K562 (cell line): ENCODE measurements at regions not wholly inside any gene's neighbourhood (a gene's known extent, or its start where the extent isn't known, plus 50 kb on each side); places are given as distances from the start of the nearest gene placed in this dataset.

Source experiments
- ATAC-seq: fragments of 200-7000 bp; cut with Tn5 transposase; 3 replicates; pipeline ENCODE4 v1.9.1; 2020; ENCODE audit warnings: moderate library complexity
- BruUV-seq: library from RNA; stranded (reverse); fragments of 400-500 nt; replicated peaks from 2 replicates; lab custom pipeline; 2021; lab: Mats Ljungman, UMichigan
- CTCF ChIA-PET: fragments of 300-600 bp; formaldehyde crosslinking; extraction: SDS; loops from one replicate; lab custom pipeline; 2021; ENCODE audit warnings: low intra/inter-chr PET ratio; lab: Yijun Ruan, JAX
- POLR2A ChIA-PET: fragments of 300-600, 350-650 bp; sonication (Branson Sonifier 250); formaldehyde crosslinking; extraction: SDS; loops from one replicate; lab custom pipeline; 2021; ENCODE audit warnings: antibody characterized with exemption, inconsistent platforms; lab: Yijun Ruan, JAX
- DNase-seq, 4 experiments: peaks; one replicate each; pipeline versions ENCODE4 v3.0.0 to v3.0.0-alpha.2; 2011 to 2018; ENCODE audit warnings: low spot score in 3 of 4, mixed read lengths in 3 of 4; ENCODE audit errors: extremely low read depth in 1 of 4
- FAIRE-seq: peaks from 2 replicates; lab custom pipeline; 2011; peaks lifted over from hg19 to GRCh38; lab: Jason Lieb, UNC
- H2AFZ ChIP-seq: 2 replicates; pipeline ENCODE4 v1.6.0; 2011; ENCODE audit warnings: low read depth, low read length, control low read depth, inconsistent platforms
- H3K27ac ChIP-seq: fragments of 200-600 bp; 3 replicates; pipeline ENCODE4 v1.8.0; 2011; ENCODE audit warnings: low read depth, mild to moderate bottlenecking, control low read depth, inconsistent platforms, low read length, moderate library complexity, mixed read lengths; ENCODE audit errors: extremely low read depth
- H3K27me3 ChIP-seq, 2 experiments: fragments of 300-600 bp in 1 of 2; 2 replicates in 1 of 2; 3 replicates in 1 of 2; pipeline versions ENCODE4 v1.6.0 to v1.8.0; 2011; ENCODE audit warnings: inconsistent platforms in 2 of 2, low read length in 2 of 2, mild to moderate bottlenecking in 1 of 2, mixed read lengths in 1 of 2, moderate library complexity in 1 of 2; ENCODE audit not compliant: control insufficient read depth in 2 of 2, insufficient read depth in 2 of 2
- H3K36me3 ChIP-seq: fragments of 300-600 bp; 3 replicates; pipeline ENCODE4 v1.8.0; 2011; ENCODE audit warnings: mild to moderate bottlenecking, low read length, inconsistent platforms; ENCODE audit not compliant: control insufficient read depth, insufficient read depth
- H3K4me1 ChIP-seq, 2 experiments: fragments of 200-600 bp in 1 of 2; replicated peaks in 1 of 2; 2 replicates in 1 of 2; 3 replicates in 1 of 2; pipeline versions ENCODE4 v1.5.1 to v1.8.0; 2011; ENCODE audit warnings: inconsistent platforms in 2 of 2, low read length in 2 of 2, mild to moderate bottlenecking in 1 of 2, mixed read lengths in 1 of 2, moderate library complexity in 1 of 2; ENCODE audit not compliant: control insufficient read depth in 2 of 2, insufficient read depth in 2 of 2
- H3K4me2 ChIP-seq: 2 replicates; pipeline ENCODE4 v1.6.1; 2011; ENCODE audit warnings: low read length, control low read depth, inconsistent platforms, mixed read lengths; ENCODE audit not compliant: insufficient read depth
- H3K4me3 ChIP-seq: fragments of 200-600 bp; sonication (generic), shearing (Covaris generic); 2 replicates; pipeline ENCODE4 v1.5.1; 2016; ENCODE audit warnings: control low read depth, inconsistent platforms
- H3K79me2 ChIP-seq: fragments of 200-600 bp; 3 replicates; pipeline ENCODE4 v1.8.0; 2011; ENCODE audit warnings: low read length, inconsistent platforms; ENCODE audit not compliant: control insufficient read depth, insufficient read depth
- H3K9ac ChIP-seq, 2 experiments: 2 replicates each; pipeline versions ENCODE4 v1.6.0 to v1.6.1; 2011; ENCODE audit warnings: low read depth in 2 of 2, low read length in 2 of 2, control low read depth in 1 of 2, inconsistent platforms in 1 of 2, mild to moderate bottlenecking in 1 of 2, mixed read lengths in 1 of 2; ENCODE audit not compliant: insufficient read depth in 1 of 2
- H3K9me1 ChIP-seq: one replicate; pipeline ENCODE4 v1.6.0; 2011; ENCODE audit warnings: inconsistent platforms, mild to moderate bottlenecking, low read length, moderate library complexity; ENCODE audit not compliant: control insufficient read depth, insufficient read depth
- H3K9me3 ChIP-seq: replicated peaks from 2 replicates; pipeline ENCODE4 v1.5.1; 2011; ENCODE audit warnings: low read depth, low read length, inconsistent platforms; ENCODE audit not compliant: control insufficient read depth, insufficient read depth
- H4K20me1 ChIP-seq: replicated peaks from 2 replicates; pipeline ENCODE4 v1.6.1; 2011; ENCODE audit warnings: low read length, inconsistent platforms, mixed read lengths; ENCODE audit not compliant: control insufficient read depth, insufficient read depth
- BRD9 ChIP-seq: fragments of 450-650 bp; IDR thresholded peaks from 2 replicates; pipeline ENCODE4 v1.6.1; 2018; ENCODE audit warnings: low read depth; ENCODE audit not compliant: partially characterized antibody
- CHD7 ChIP-seq: fragments of 200-600 bp; sonication (generic); IDR thresholded peaks from one replicate; pipeline ENCODE4 v1.6.1; 2012; ENCODE audit warnings: mild to moderate bottlenecking, low read depth, low read length, inconsistent platforms
- E2F3 ChIP-seq: fragments of 250-450 bp; sonication (Bioruptor Pico); IDR thresholded peaks from 2 replicates; pipeline ENCODE4 v1.4.0; 2020; ENCODE audit warnings: mild to moderate bottlenecking
- FOXK1 ChIP-seq: sonication (generic); formaldehyde crosslinking; IDR thresholded peaks from 2 replicates; pipeline ENCODE4 v1.8.0; 2022; ENCODE audit warnings: missing genetic modification reagents, mild to moderate bottlenecking, borderline replicate concordance
- FOXK2 ChIP-seq, 2 experiments: fragments of 450-650 bp; IDR thresholded peaks in 1 of 2; conservative IDR thresholded peaks in 1 of 2; 2 replicates each; pipeline ENCODE4 v1.6.1; 2016; ENCODE audit warnings: low read depth in 2 of 2, mild to moderate bottlenecking in 1 of 2
- GATA2 ChIP-seq: sonication (generic); formaldehyde crosslinking; IDR thresholded peaks from 2 replicates; pipeline ENCODE4 v1.4.0; 2020; ENCODE audit warnings: mild to moderate bottlenecking, missing genetic modification reagents
- POLR2AphosphoS2 ChIP-seq: IDR thresholded peaks from 2 replicates; pipeline ENCODE4 v1.6.1; 2012; ENCODE audit warnings: low read length, improper control_type of control experiment
- SAP30 ChIP-seq: fragments of 200-600 bp; sonication (generic); IDR thresholded peaks from 2 replicates; pipeline ENCODE4 v1.6.1; 2012; ENCODE audit warnings: borderline replicate concordance, low read depth, mild to moderate bottlenecking, moderate library complexity, low read length, control low read depth, inconsistent platforms; ENCODE audit not compliant: insufficient read depth, poor library complexity, severe bottlenecking
- ZC3H8 ChIP-seq: fragments of 450-650 bp; IDR thresholded peaks from 2 replicates; pipeline ENCODE4 v1.6.1; 2017
- ZNF197 ChIP-seq: fragments of 200-800 bp; sonication (Bioruptor generic); IDR thresholded peaks from 2 replicates; pipeline ENCODE4 v1.6.1; 2016; ENCODE audit warnings: low read depth, missing genetic modification characterization, missing compliant biosample characterization
- ZNF24 ChIP-seq: fragments of 450-650 bp; IDR thresholded peaks from 2 replicates; pipeline ENCODE4 v1.6.1; 2016
- ZNF444 ChIP-seq: fragments of 250-450 bp; sonication (Bioruptor Pico); IDR thresholded peaks from 2 replicates; pipeline ENCODE4 v1.4.0; 2020; ENCODE audit warnings: mild to moderate bottlenecking, moderate library complexity
- ZNF584 ChIP-seq: fragments of 200-800 bp; sonication (Bioruptor generic); IDR thresholded peaks from 2 replicates; pipeline ENCODE4 v1.6.1; 2016; ENCODE audit warnings: low read depth, mild to moderate bottlenecking, missing genetic modification characterization, missing compliant biosample characterization
- ZNF830 ChIP-seq: fragments of 250-450 bp; sonication (Bioruptor Pico); IDR thresholded peaks from 2 replicates; pipeline ENCODE4 v1.5.0; 2021; ENCODE audit warnings: mild to moderate bottlenecking
- WGBS: fragments of 100-300 bp; shearing (Covaris generic); methylation state at CpG from one replicate; pipeline ENCODE4 v1.1.6; 2016; ENCODE audit warnings: low coverage, mixed read lengths; ENCODE audit not compliant: insufficient coverage; ENCODE audit errors: missing lambda C conversion rate; 5-methylcytosine and 5-hydroxymethylcytosine counted together
- in situ Hi-C: fragments of 300-500 bp; cut with MboI; formaldehyde crosslinking; loops from 4 replicates; pipeline ENCODE4 v1.15.0; 2018; ENCODE audit warnings: inconsistent platforms, mixed read lengths
- intact Hi-C: fragments of 100-400 bp; cut with micrococcal nuclease; formaldehyde crosslinking; loops from 2 replicates; pipeline ENCODE4 v1.14.2; 2022

- 0% methylated on average over 12 of the region's 12 CpGs for WGBS
- H3K9me1 ChIP-seq, result no peaks in the 10 kb centered on the region
- no peaks in the 10 kb centered on the region for H4K20me1 ChIP-seq
- H3K9ac ChIP-seq, result no peak overlapping the region
- no peaks in the 10 kb centered on the region for H3K36me3 ChIP-seq
- intact Hi-C loops (no loop called here), in situ Hi-C loops (no loop called here)
- peaks cover 11 to 32% of the 10 kb centered on the region in 2 experiments; a peak in 3 of 5 replicates for H3K27me3 ChIP-seq
- ChIA-PET POLR2A (no interaction called here), CTCF (no interaction called here)
- FAIRE-seq (no peak), ATAC-seq (no peak), DNase-seq (no peak)
- TF ChIP-seq ZNF24 (no peak), BRD9 (no peak), ZC3H8 (no peak), SAP30 (no peak), FOXK2 (conservative IDR thresholded peaks at IDR 0.05 in 1 of 2, IDR thresholded peaks at IDR 0.05 in 1 of 2; ENCODE audit: low read depth in 2 of 2) (no peak), GATA2 (CRISPR knock-in tag) (no peak), CHD7 (no peak), E2F3 (CRISPR knock-in tag) (no peak), POLR2AphosphoS2 (no peak), ZNF830 (CRISPR knock-in tag) (no peak), FOXK1 (CRISPR knock-in tag) (no peak), ZNF444 (CRISPR knock-in tag) (no peak), ZNF584 (CRISPR knock-in tag) (no peak), ZNF197 (no peak)
- no peak overlapping the region for H3K27ac ChIP-seq
- H2AFZ ChIP-seq, result no peak overlapping the region
- no peak overlapping the region for H3K4me3 ChIP-seq
- H3K79me2 ChIP-seq, result no peaks in the 10 kb centered on the region
- H3K4me1 ChIP-seq, result no peaks in the 10 kb centered on the region
- BruUV-seq, result no TSS peak
- H3K4me2 ChIP-seq, result no peak overlapping the region
- no peaks in the 10 kb centered on the region for H3K9me3 ChIP-seq
Observed at GRCh38 chr6:168794491-168794890, 353.5 kb downstream of the SMOC2 start.
